Thyroid gland (tissue), 4 donors: ENCODE measurements at regions not wholly inside any gene's neighbourhood (a gene's known extent, or its start where the extent isn't known, plus 50 kb on each side); places are given as distances from the start of the nearest gene placed in this dataset.

ENCODE experiments used
- DNase-seq, 2 donors: peaks; one replicate each; pipeline ENCODE4 v3.0.0-alpha.2; 2019
- H3K27ac ChIP-seq, 3 donors: fragments of 200-600 bp; sonication (generic); 1 replicate in 2 of 3; 2 replicates in 1 of 3; pipeline ENCODE4 v1.5.1; 2016 to 2019; ENCODE audit warnings: mild to moderate bottlenecking in 1 of 3, moderate library complexity in 1 of 3
- H3K27me3 ChIP-seq: fragments of 200-600 bp; sonication (generic); one replicate; pipeline ENCODE4 v1.5.1; 2019
- H3K36me3 ChIP-seq, 2 donors: fragments of 200-600 bp; sonication (generic); one replicate each; pipeline ENCODE4 v1.5.1; 2016 to 2019
- H3K4me1 ChIP-seq, 2 donors: fragments of 200-600 bp; sonication (generic); one replicate each; pipeline ENCODE4 v1.5.1; 2017 to 2019
- H3K4me3 ChIP-seq, 3 donors: fragments of 200-600 bp; sonication (generic); replicated peaks in 1 of 3; 1 replicate in 2 of 3; 2 replicates in 1 of 3; pipeline ENCODE4 v1.5.1; 2016; ENCODE audit warnings: mild to moderate bottlenecking in 1 of 3
- H3K9me3 ChIP-seq: fragments of 200-600 bp; sonication (generic); one replicate; pipeline ENCODE4 v1.5.1; 2017
- POLR2A ChIP-seq, 2 donors: fragments of 450-650 bp; IDR thresholded peaks; one replicate each; pipeline ENCODE4 v1.6.1; 2017; ENCODE audit warnings: antibody characterized with exemption in 2 of 2, mild to moderate bottlenecking in 2 of 2, moderate library complexity in 1 of 2
- WGBS, 2 donors: methylation state at CpG; one replicate each; pipeline ENCODE4 v1.1.5; 2017; 5-methylcytosine and 5-hydroxymethylcytosine counted together
- intact Hi-C: fragments of 100-400 bp; cut with DNase I; formaldehyde crosslinking; loops from one replicate; pipeline ENCODE4 v1.15.1; 2023
- TF ChIP-seq, protein P1 (sequence below), 6 experiments: fragments of 200-600 bp in 3 of 6; fragments of 450-650 bp in 3 of 6; sonication (generic) in 3 of 6; IDR thresholded peaks; one replicate each; pipeline ENCODE4 v1.5.1; 2016 to 2019; ENCODE audit warnings: antibody characterized with exemption in 6 of 6, mild to moderate bottlenecking in 2 of 6, inconsistent platforms in 1 of 6, moderate library complexity in 1 of 6

DNA sequence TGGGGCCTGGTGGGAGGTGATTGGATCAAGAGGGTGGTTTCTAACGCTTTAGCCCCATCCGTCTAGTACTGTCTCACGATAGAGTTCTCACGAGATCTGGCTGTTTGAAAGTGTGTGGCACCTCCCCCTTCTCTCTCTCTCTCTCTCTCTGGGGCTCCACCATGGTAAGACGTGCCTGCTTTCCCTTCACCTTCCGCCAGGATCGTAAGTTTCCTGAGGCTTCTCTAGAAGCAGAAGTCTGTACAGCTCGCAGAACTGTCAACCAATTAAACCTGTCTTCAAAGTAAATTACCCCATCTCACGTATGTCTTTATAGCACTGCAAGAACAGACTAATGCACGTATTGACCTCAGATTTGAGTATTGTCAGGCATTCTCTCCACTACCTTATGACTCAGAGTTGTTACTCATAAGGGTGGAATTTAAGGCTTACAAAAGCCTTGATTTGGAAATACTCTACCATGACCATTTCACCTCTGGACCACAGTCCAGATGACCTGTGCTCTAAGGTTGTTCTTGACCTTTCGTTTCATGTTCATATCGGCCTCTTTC lies 99.5 kb upstream of the AGAP1 start:
- intact Hi-C loops = no loop called here
- TF ChIP-seq POLR2A (IDR thresholded peaks at IDR 0.05) = no peak
- TF ChIP-seq, protein P1, sequence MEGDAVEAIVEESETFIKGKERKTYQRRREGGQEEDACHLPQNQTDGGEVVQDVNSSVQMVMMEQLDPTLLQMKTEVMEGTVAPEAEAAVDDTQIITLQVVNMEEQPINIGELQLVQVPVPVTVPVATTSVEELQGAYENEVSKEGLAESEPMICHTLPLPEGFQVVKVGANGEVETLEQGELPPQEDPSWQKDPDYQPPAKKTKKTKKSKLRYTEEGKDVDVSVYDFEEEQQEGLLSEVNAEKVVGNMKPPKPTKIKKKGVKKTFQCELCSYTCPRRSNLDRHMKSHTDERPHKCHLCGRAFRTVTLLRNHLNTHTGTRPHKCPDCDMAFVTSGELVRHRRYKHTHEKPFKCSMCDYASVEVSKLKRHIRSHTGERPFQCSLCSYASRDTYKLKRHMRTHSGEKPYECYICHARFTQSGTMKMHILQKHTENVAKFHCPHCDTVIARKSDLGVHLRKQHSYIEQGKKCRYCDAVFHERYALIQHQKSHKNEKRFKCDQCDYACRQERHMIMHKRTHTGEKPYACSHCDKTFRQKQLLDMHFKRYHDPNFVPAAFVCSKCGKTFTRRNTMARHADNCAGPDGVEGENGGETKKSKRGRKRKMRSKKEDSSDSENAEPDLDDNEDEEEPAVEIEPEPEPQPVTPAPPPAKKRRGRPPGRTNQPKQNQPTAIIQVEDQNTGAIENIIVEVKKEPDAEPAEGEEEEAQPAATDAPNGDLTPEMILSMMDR (IDR thresholded peaks at IDR 0.05) = no peak
- no peaks in the 10 kb centered on the region for H3K36me3 ChIP-seq
- 94% methylated on average over 12 of the region's 12 CpGs for WGBS, 2 donors
- H3K4me1 ChIP-seq = peaks cover 0 to 4% of the 10 kb centered on the region in 2 donors
- no peak overlapping the region for H3K4me3 ChIP-seq
- no peak overlapping the region for H3K27ac ChIP-seq
- H3K27me3 ChIP-seq = no peaks in the 10 kb centered on the region
- no peaks in the 10 kb centered on the region for H3K9me3 ChIP-seq
- DNase-seq = no peak

DNA sequence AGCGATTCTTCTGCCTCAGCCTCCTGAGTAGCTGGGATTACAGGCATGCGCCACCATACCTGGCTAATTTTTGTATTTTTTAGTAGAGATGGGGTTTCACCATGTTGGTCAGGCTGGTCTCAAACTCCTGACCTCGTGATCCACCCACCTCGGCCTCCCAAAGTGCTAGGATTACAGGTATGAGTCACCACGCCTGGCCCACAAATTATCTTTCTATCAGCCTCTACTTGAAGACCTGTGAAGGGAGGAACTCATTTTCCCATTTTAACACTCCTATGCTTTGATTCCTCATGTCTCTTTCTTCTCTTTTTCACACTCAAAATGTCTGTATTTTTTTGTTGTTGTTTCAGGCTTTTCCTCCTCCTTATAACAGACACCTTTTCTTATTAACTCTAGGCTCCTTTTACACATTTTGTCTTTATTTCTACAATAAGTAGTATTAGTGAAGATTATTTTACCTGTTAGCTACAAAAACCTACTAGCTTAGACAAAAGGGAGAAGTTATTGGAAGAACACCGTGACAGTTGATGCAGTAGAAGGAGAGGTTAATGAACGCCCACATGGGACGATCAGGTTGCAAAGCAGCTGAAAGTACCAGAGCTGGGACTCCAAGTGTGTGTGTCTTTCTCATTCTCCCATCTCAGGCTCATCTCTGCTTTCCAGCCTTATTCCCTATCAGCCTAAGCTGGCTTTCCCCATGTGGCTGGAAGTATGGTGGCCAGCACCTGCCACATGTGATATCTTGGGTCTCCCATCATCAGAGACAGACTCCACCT lies 97.6 kb upstream of the AGAP1 start:
- no peak overlapping the region for H3K4me3 ChIP-seq
- H3K27me3 ChIP-seq = no peaks in the 10 kb centered on the region
- H3K36me3 ChIP-seq = no peaks in the 10 kb centered on the region
- H3K27ac ChIP-seq = no peak overlapping the region
- H3K4me1 ChIP-seq = no peaks in the 10 kb centered on the region
- no peak for TF ChIP-seq POLR2A (IDR thresholded peaks at IDR 0.05)
- TF ChIP-seq, protein P1 (IDR thresholded peaks at IDR 0.05) = no peak
- no peaks in the 10 kb centered on the region for H3K9me3 ChIP-seq
- WGBS, 2 donors = 87 to 88% methylated on average over 8 of the region's 8 CpGs
- no peak for DNase-seq
- intact Hi-C loops = no loop called here

DNA sequence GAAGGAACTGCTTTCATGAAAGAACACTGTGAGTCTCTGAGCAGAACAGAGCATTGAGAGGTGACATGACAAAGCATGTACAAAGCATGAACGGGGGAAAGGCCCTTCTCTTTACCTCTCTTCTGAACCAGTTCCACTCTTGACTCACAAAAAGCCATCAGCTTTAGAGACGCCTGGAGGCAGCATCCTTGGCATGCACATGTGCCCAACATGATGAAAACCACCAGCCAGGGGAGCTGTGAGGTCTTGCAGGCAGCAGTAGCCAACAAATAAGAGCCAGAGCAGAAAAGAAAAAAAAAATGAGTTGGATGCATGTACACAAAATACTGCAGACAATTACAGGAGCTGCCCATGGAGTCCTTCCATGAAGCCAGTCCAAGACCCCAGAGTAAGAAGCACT lies 95.5 kb upstream of the AGAP1 start:
- TF ChIP-seq, protein P1 (IDR thresholded peaks at IDR 0.05) = no peak
- no peak for TF ChIP-seq POLR2A (IDR thresholded peaks at IDR 0.05)
- no peak overlapping the region for H3K27ac ChIP-seq
- DNase-seq = no peak
- peaks cover 0 to 4% of the 10 kb centered on the region in 2 donors for H3K4me1 ChIP-seq
- no peak overlapping the region for H3K4me3 ChIP-seq
- 79 to 96% methylated on average over 2 of the region's 2 CpGs for WGBS, 2 donors
- no peaks in the 10 kb centered on the region for H3K36me3 ChIP-seq
- no peaks in the 10 kb centered on the region for H3K9me3 ChIP-seq
- H3K27me3 ChIP-seq = no peaks in the 10 kb centered on the region
- intact Hi-C loops = no loop called here

DNA sequence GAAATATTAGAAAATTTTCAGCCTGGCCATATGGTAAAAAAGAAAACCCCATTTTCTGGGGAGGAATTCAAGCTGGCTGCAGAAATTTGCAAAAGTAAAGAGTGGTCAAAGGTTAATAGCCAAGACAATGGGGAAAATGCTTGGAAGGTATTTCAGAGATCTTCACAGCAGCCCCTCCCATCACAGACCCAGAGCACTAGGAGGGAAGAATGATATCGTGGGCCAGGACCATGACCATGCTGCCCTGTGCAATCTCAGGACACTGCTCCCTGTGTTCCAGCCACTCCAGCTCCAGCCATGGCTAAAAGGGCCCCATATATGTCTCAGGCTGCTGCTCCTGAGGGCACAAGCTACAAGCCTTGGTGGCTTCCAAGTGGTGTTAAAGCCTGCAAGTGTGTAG lies 93.9 kb upstream of the AGAP1 start:
- no peaks in the 10 kb centered on the region for H3K9me3 ChIP-seq
- no peak overlapping the region for H3K4me3 ChIP-seq
- TF ChIP-seq, protein P1 (IDR thresholded peaks at IDR 0.05) = no peak
- no peak for TF ChIP-seq POLR2A (IDR thresholded peaks at IDR 0.05)
- intact Hi-C loops = no loop called here
- no peak overlapping the region for H3K27ac ChIP-seq
- DNase-seq = no peak
- H3K27me3 ChIP-seq = no peaks in the 10 kb centered on the region
- WGBS, 2 donors = 78 to 80% methylated on average over 1 of the region's 1 CpG
- peaks cover 0 to 4% of the 10 kb centered on the region in 2 donors for H3K4me1 ChIP-seq
- no peaks in the 10 kb centered on the region for H3K36me3 ChIP-seq

DNA sequence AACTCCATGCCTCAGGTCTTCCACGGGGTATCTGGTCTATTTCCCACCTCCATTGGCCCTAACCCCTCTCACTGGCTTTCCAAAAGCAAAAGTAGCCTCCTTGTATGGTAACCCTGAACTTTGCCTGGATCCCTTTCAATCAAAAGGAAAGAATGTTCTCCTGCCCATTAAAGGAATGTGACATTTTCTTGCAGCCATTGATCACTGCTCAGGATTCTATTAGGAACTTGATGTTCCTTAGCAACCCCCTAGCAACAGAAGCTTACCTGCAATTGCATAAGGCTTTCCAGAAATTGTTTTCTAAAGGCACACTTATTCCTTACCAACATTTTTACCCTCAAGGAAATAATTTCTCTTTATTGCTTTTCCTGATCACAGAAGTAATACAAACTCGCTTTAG lies 91.4 kb upstream of the AGAP1 start:
- Histone ChIP-seq H3K9me3 (no peaks in the 10 kb centered on the region), H3K4me1 (peaks cover 6 to 9% of the 10 kb centered on the region in 2 donors), H3K27me3 (no peaks in the 10 kb centered on the region), H3K27ac (no peak overlapping the region), H3K36me3 (no peaks in the 10 kb centered on the region), H3K4me3 (no peak overlapping the region)
- TF ChIP-seq POLR2A (IDR thresholded peaks at IDR 0.05) = no peak
- TF ChIP-seq, protein P1 (IDR thresholded peaks at IDR 0.05) = no peak
- DNase-seq = no peak
- intact Hi-C loops = no loop called here
- whole genome bisulfite sequencing, 2 donors = 81 to 92% methylated on average over 2 of the region's 2 CpGs
